HL-60/S4 treated with retinoic acid at 250 ng/mL for 4 days and 3 days (cell line): ENCODE measurements at regions not wholly inside any gene's neighbourhood (a gene's known extent, or its start where the extent isn't known, plus 50 kb on each side); places are given as distances from the start of the nearest gene placed in this dataset.

Experiments
- in situ Hi-C: fragments of 300-500 bp; cut with MboI; formaldehyde crosslinking; loops from 2 replicates; pipeline ENCODE4 v1.7.0; 2022; ENCODE audit warnings: low sequenced_read_pairs

DNA sequence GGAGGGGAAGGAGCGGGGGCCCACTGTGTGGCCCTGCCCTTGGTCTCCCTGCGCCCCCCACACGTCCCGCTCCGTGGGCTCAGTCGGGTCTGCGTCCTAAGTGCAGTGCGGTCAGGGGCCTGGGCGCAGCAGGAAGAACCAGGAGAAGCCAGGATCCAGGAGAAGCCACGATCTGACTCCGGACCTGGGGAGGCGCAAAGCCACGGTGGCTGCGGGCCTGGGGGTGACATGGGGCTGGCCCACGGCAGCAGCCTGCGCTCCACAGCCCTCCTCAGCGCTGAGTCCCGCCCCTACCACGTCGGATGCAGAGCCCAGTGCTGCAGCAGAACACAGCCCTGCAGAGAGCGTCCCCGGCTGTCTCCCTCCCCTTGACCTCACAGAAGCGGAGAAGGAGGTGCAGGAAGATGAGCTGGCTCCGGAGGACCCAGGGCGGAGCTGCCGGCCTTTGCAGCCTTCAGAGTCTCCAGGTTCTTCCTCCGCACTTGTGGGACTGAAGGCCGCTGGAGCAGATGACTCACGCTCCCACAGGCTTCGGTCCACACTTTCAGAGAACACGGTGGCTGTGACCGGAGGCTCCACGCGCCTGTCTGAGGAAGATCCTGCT lies 589.2 kb upstream of the SALL3 start:
- in situ Hi-C loops = no loop called here

DNA sequence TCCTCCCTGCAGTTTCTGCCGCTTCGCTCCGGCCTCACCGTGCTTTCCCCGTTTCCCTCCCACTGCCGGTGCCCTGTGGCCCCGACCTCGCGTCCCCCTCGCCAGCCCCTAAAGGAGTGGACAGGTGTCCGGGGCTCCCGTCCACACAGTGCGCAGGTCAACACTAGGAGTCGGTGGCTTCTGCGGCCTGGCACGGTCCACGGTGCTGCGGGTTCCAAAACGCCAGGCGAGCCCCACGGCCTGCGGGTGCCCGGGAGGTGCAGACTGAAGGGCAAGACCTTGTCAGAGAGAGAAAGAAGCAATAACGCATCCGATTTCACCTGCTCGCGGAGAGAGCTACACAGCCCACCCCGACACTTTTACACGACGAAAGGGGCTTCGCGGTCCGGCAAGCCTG lies 588.7 kb upstream of the SALL3 start:
- in situ Hi-C loops = no loop called here

DNA sequence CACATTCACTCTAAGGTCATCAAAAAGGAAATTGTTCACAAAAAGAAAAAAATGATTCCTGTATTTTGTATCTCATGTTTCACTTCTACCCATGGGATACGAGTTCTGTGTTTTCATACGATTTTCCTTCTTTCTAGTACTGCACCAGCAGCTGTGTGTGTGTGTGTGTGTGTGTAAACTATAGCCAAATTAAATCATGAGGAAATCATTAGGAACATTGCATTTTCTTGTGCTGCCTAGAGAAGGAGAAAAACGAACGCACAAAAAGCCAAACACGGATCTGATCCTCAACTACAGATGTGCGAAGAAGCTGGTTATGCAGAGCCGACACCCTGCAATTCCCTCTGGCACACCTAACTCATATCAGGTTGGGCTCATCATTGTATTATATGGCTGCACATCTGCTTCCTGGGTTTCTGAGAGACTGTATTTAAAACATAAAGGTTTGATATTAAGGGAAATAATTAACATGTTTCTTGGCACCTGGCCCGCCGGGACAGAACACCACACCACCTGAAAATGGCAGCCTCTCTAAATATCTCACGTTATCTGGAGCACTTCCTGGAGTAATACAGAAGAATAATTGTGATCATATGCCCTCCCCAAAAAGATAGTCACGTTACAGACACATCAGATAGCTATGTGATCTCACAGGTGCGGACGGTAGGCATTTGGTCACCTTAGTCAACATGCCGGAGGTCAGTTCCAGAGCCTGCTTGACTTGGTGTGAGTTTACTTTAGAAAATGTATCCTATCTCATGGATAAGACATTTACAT lies 586.3 kb upstream of the SALL3 start:
- in situ Hi-C loops = no loop called here

DNA sequence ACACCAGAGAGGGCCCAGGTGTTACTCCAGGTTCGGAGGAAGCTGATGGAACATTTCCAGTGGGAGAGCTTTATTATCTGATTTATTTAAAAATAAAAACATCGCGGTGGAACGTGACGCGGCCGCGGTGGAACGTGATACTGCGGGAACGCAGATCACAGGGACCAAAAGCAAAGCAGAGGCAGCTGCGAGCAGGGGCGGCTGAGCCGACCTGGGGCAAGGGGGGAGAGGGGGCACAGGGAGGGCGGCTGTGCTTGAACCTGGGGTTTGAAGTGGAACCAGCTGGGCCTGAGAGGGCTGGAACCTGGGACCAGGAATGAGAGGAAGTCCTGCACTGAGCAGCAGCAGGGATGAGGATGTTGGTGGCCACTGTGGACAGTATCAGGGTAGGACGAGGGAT lies 583.5 kb upstream of the SALL3 start:
- in situ Hi-C loops = no loop called here

DNA sequence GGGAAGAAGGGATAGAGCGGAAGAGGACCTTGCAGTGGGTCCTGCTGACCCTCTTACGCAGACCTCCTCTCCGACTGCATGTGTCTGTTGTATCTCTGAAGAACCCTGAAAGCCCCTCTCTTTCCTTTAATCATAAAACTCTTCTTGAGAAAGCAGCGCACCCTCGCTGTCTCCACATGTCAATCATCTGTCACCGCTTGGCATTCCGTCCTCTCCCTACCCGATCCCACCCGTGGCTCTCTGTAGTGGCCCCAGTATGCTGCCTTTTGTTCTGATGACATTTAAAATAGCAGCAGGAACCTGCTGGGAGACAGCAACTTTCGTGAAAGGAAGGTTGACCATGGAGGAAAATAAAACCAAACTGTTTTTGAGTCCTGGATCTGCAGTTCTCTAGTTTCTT lies 582.9 kb upstream of the SALL3 start:
- in situ Hi-C loops = no loop called here

DNA sequence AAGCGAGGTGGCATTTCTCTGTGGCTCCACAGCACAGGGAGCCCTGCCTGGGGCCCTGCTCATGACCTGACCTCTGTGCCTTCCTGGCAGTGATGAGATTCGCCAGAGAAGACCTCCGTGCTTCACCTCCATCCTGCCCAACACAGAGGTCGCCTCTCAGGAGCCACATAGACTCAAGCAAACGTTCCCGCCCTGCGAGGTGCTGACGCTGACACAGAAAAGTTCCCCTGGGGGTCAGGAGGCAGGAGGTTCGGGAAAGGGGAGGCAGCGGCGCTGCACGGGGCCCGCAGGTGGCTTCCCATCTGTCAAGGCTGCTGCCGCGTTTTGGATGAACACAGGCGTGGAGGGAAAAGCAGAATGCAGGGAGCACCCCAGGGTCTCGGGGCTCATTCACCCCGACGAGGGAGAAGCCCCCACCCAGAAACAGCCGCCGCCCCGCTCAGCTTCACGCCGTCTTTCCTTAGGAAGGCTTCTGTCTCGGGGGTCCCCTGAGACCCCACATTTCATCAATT lies 579.6 kb upstream of the SALL3 start:
- in situ Hi-C loops = no loop called here

DNA sequence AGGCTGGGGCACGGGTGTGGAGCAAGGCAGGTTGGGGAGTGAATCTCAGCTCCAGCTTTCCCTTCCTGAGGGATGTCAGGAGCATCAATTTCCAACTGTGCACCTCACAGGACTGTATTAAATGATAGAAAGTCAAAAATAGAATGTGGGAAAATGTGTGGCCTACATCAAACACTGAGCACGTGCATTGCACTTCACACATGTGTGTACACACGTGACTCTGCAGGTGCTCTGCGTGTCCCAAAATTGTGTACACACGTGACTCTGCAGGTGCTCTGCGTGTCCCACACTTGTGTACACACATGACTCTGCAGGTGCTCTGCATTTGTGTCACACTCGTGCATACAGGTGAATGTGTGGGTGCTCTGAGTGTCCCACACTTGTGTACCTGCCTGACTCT lies 577.2 kb upstream of the SALL3 start:
- in situ Hi-C loops = no loop called here

DNA sequence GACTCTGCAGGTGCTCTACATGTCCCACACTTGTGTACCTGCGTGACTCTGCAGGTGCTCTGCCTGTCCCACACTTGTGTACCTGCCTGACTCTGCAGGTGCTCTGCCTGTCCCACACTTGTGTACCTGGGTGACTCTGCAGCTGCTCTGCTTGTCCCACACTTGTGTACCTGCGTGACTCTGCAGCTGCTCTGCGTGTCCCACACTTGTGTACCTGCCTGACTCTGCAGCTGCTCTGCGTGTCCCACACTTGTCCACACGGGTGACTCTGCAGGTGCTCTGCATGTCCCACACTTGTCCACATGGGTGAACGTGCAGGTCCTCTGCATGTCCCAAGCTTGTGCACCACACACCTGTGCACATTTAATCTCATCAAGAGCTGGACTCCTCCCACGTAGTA lies 576.7 kb upstream of the SALL3 start:
- in situ Hi-C loops = no loop called here

DNA sequence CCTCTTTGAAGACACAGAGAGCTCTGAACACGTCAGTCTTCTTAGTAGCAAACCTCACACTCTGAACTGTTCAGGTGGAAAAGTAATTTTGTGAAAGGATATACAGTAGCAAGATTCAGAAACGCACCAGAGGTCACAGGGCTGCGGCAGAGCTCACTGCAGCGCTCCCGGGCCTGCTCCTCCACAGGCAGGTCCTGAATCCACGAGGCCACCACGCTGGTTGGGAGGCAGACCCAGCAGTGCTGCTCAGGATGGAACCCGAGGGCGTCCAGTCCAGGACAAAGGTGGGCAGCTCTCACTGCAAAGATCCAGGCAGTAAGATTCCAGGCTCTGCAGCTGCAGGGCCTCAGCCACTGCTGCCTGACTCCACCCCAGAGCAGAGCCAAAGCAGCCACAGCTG lies 576.2 kb upstream of the SALL3 start:
- in situ Hi-C loops = no loop called here

DNA sequence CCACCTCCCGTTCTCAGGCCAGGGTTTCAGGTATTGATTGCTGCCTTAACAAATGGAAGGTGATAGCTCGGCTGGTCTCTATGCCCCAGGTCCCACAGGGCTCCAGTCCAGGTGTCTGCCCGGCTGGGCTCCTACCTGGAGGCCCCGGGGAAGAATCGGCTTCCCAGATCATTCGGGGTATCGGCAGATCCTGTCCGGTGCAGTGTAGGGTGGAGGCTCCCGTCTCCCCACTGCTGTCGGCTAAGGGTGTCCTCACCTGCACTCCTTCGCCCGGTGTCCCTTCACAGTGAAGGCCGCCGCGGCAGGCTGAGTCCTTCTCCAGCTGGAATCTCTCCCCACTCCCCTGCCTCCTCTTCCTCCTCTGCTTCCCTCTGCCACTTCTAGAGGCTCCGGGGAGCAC lies 573.9 kb upstream of the SALL3 start:
- in situ Hi-C loops = no loop called here

DNA sequence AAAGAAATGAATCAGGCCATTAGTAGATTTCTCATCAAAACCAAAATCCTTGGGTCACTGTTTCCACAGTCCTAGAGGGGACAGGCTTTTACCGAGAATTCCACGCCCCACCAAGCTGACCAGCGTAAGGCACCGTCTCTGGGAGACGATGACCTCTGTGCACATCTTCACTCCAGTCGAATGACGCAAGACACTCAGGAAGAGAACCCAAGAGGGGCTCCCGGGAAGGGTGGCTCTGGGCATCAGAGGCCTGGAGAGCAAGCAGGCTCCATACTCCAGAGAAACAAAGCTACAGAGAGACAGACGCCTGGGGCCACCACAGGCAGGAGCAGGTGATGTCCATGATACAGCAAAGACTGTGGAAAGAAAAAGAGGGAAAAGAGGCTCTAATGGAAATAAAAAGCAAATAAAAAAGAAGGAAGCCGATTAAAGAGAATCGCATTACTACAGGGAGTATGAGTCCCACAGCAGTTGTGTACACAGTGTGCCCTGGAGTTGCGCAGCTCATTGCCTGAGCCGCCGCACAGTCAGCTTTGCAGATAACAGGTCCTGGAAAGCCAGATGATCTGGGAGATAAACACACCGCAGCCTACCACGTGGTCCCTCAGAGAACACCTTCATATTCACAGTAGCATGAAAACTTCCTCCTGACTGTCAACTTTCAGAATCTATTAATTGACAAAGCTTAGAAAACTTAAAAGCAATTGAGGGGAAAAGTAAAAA lies 572.7 kb upstream of the SALL3 start:
- in situ Hi-C loops = no loop called here

DNA sequence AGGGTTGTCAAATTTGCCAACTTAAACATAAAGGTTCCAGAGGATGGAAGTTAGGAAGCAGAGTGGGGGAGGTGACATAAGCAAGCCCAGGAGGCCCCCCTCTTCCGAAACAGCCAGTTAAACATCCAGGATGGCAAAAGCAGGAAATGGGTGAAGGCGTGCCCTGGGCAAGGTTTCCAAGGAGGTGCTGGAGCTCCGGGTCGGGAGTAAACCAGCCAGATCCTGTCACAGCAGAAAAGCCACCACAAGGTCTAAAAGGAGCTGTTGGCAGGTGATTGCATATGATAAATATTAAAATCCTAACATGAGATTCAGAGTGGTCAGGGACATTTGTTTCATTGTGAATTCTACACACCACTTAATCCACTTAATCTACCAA lies 572.2 kb upstream of the SALL3 start:
- in situ Hi-C loops = no loop called here

DNA sequence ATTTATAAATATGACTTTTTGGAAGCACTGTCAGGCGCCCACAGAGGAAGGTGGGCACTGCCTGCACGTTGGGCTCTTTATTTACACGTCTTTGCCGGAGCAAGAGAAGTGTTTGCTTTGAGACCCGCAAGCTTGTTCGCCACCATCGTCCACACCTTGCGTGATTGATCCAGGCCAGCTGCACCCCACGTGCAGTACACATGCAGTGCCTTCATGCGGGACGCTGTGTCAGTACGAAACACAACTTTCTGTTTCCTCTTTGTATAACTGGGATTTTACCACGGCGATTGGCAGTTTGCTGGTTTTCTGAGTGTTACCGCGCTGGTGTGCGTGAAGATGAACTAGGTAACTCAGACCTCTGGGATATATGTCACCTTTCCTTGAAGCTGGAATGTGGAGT lies 571.0 kb upstream of the SALL3 start:
- in situ Hi-C loops = no loop called here

DNA sequence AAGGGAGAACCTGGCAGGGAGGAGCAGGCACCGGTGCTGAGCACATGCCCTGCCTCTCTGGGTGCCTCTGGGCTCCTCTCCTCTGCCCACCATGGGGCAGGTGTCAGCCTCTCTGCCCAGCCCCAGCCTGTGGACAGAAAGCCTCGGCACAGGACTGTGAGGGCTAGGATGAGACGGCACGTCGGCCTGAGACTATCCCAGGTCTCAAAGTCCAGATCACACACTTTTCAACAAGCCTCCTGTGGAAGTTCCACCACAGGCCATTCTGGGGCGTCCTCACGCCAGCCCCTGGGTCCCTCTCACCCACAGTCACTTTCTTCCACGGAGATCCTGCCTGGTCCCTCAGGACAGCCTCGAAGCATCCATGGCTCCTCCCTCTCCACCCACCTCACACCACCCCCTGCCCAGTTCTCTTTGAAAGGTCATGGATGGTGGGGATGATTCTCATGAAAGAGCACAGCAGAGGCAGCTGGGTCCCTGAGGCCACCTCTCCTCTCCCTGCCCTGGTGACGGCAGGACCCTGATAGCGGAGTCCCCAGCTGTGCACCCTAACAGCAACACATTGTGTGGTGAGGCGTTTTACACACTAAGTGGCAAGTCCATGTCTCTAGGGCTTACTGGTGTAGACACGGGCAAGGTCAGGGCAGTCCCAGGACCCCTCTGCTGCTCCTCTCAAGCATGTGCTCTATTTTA lies 569.4 kb upstream of the SALL3 start:
- in situ Hi-C loops = no loop called here

DNA sequence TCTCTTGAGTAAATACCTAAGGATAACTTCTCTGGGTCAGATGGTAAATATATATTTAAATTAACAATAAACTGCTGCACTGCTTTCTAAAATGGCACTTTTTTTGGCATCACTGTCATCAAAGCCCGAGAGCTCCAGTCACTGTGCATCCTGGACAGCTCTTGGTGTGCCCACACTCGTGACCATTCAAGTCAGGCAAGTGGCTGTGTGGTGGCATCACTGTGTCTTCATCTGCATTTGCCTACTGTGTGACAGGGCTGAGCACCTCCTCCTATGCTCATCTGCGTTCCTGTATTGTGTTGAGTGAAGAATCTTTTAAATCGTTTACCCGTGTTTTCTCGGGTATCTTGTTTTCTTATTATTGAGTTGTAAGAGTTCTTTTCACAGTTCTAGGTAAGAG lies 568.1 kb upstream of the SALL3 start:
- in situ Hi-C loops = no loop called here

DNA sequence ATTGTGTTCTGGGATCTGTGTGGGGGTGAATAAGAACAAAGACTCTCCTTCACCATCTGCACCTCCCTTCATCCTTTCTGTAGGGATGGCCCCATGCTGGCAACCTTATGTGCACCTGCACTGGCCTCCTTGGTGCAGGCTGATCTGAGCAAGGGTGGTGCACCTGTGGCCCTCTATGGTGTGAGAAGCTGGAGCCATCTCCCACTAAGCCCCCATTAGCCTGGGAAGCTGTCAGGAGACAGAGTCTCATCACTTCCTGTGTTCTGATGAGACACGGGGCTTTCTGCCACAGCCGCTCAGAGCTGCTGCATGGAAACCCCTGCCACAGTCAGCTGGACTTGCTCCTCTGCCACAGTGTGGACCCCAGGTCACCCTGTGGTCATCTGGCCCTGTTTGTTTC lies 565.3 kb upstream of the SALL3 start:
- in situ Hi-C loops = no loop called here

DNA sequence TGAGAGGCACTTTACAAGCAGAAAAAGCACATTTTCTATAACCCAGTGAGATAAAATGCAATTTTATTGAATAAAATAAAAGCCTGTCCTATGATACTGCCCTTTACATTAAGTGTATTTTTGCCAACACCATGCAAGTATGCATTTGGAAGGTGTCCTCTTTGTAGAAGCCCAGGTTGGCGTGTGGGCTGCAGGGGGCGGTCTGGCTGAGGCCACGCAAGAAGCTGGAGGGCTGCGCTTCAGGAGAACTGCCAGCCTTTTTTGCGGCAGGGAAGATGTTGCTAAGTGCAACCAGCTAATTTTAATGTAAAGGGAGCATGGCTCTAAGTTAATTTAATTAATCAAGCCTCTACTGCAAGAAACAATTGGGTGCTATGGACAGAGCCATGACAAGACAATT lies 562.8 kb upstream of the SALL3 start:
- in situ Hi-C loops = no loop called here

DNA sequence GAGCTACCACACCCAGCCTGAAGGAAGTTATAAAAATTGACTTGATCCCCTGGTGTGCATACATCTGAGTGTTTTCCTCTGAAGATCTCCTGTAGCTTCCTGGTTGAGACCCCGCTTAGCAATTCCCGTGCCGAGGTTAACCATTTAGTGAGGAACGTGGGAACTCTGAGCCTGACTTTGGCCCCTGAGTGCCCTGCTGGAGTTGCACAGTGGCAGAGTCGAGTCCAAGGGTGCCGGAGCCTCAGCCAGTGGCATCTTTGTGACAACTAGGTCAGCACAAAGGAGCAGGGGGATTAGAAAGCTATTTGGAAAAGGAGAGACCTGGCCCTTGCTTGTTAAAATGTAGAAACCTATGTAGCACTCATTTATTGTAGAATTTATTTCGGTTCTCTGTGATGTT lies 561.2 kb upstream of the SALL3 start:
- in situ Hi-C loops = no loop called here

DNA sequence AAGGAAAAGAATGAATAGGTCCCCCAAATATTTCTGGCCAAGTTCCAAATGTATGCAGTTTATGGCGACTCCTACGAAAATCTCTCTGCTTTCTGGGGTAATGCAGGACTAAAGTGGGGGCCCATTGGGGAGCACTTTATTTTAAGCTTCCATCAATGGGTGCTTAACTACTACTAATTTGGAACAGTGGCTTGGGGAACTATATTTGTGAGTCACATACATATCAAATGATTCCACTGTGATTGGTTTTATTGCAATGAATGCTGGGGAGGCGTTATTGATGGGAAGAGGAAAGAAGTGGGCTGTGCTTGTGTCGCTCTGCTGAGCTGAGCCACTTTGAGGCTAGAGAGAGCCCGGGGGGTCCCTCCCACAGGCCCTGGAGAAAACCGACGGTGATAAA lies 560.4 kb upstream of the SALL3 start:
- in situ Hi-C loops = no loop called here

DNA sequence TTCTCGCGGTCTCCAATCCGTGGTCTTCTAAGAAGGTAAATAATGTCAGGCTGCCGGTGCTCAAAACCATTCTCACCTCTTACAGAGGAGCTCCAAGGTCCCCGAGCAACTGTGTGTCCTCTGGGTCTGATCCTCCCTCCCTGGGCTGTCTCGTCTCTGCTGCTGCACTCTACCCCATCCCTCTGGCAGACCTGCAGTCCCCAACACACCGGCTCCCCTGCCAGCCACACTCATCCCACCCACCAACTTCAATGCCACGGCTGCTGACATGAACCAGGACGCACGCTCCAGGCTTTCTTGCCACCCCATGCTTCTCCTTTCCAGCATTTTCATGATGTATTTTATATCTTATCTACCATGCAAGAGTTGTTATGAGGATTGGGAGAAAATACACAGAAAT lies 559.5 kb upstream of the SALL3 start:
- in situ Hi-C loops = no loop called here

DNA sequence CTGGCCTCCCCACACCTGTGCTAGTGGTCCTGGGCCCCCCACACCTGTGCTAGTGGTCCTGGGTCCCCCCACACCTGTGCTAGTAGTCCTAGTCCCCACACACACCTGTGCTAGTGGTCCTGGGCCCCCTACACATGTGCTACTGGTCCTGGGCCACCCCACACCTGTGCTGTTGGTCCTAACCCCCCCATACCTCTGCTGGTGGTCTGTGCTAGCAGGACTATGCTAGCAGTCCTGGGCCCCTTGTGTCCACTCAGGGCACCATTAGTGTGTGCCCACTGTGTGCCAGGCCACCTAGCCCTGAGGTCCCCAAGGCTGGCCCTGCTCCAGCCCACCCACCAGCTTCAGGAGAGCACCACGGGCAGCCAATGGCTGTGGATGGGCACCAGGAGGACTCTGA lies 558.2 kb upstream of the SALL3 start:
- in situ Hi-C loops = no loop called here

DNA sequence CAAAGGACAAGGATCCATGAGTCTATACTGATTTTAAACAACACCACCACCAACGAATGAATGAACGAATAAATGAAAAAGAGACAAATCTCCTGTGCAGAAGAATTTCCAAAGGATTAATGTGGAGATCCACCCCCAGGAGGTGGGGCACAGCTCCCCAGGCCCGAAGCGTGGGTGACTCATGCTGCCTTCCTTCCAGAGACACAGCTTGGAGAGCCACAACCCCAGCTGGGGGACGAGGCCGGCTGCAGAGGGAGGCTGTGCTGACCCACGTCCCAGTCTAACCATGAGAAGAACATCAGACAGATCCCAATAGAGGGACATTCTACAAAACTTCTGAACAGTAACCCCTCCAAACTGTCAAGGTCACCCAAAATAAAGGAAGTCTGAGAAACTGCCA lies 557.3 kb upstream of the SALL3 start:
- in situ Hi-C loops = no loop called here
